ENCODE measurements at regions not wholly inside any gene's neighbourhood (a gene's known extent, or its start where the extent isn't known, plus 50 kb on each side); places are given as distances from the start of the nearest gene placed in this dataset.

DNA sequence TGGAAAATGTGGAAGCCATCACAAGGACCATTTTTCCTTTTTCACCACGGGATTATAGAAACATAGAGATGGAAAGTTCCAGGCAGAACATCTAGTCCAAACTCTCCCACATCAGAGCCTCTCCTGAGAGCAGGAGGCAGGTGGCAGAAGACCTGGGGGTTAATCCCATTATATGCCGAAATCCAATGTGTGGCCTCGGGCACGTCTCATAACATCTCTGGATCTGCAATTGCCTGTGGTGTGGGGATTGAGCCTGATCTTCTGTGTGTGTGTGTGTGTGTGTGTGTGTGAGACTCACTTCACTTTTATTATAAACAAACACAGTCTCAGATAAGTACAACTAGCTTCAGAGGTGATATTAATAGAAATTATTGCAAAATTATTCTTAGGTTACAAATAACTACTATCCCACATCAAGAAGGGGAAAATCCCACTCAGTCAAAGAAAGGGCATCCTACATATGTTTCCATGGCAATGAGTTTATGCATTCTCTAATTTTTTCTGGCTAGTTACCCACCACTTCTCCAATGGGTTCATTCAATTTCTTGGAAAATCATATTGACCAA is 199.1 kb downstream of the FOXL1 start:
- DNase-seq, result no peak

DNA sequence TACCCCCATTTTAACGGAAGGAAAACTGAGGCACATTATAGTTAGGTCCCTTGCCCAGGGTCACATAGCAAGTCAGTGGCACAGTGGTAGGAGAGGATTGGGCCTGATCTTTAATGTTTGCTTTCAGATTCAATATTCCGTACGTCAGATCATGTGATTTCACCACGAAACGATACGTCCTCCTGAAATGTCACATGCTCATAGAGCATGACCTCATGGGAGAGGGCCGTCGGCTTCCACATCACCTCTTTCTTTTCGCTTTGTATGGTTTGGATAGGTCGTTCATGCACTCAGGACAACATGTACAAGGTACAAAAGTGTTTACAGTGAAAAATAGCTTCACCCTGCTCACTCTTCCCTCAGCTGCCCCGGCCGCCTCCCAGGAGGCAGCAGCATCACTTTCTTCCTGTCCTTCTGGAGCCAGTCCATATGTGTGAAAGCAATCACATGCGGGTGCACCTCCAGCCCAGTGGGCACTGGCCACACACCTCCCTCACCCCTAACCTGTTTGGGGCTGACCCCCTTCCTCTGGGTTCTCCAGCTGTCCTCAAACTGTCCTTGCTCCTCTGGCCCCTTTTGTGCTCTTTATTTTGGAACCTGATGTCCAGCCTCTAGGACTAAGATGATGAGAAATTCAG is 199.9 kb downstream of the FOXL1 start:
- no peak for DNase-seq

DNA sequence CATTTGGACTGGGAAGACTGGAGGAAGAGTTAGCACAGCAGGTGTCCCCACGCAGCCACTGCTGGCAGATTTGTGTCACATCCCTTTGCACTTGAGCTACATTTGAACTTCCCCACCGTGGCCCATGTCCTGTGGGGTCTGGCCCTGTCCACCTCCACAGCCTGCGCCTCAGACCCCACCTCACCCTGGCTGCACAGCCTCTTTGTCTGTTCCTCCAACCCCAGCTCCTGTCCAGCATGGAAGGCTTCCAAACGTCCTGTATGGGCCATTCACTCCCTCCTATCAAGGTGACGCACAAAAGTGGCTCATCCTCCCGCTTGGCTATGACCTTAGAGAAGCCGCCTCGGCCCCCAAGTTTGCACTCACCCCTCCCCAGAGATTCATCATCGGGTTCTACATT is 200.6 kb downstream of the FOXL1 start:
- no peak for DNase-seq

DNA sequence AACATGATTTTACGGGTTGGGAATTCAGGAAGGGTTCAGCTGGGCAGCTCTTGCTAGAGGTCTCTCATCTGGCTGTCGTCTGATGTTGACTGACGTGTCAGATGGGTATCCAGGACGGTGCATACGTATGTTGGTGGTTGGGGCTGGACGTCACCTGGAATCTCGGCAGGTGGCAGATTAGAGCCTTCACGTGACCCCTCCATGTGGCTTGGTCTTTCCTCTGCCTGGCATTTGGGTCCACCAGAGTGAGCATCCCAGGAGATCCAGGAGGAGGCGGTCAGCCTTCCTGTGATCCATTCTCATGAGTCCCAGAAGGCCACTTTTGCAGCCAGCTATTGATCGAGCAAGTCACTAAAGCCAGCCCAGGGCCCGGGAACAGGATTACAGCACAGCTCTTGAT is 202.7 kb downstream of the FOXL1 start:
- no peak for DNase-seq

DNA sequence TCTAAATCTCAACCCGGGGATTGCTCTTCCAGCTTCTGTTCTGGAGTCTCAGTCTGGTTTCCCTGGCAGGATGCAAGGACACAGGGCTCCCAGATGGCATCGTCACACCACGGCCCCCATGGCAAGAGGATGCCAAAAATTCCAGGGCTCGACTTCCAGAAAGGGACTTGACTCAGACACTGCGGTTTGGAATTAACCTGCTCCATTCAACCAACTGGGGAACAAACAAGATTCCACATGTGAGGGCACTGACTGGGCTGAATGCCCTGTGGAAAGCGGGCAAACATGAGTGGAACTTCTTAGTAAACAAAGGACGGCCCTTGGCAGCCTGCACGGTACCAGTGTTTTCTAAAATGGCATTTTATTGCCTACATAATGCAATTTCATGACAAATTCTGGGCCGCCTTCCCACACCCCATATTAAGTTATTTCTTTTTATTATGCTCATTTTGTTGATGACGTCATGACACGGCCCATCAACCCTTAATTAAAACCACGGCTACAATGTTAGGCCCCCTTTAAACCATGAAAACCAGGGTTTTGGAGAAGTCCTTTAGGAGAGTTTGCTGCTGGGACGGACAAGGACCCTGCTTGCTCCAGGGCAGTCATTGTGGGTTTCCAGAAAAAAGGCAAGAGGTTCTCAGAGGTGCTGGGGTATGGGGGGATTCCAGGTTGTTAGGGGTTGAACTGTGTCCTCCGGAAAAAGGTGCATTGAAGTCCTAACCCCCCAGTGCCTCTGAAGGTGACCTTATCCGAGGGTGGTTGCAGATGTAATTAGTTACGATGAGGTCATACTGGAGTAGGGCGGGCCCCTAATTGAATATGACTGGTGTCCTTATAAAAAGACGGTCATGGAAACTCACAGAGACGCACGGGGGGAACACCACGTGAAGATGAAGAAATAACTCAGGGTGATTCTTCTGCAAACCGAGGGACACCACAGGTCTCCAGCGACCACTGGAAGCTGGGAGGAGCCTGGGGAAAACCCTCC is 205.6 kb downstream of the FOXL1 start:
- no peak for DNase-seq

DNA sequence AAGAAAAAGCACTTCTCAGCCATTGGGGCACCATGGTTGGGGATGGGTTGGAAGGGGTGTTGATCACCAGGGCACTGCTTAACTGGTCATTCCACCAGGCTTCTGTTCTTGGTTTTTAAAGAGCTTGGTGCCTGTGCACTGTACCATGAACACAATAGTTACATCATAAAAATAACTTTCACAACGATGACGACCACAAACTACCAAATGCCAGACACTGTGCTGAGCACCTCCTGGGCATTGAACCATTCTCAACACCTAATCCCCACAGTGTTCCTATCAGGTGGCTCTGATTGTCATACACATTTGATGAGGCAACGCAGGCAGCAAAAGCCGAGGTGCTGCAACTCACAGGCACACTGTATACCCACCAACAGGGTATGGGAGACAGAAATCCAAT is 208.0 kb downstream of the FOXL1 start:
- DNase-seq, result no peak

DNA sequence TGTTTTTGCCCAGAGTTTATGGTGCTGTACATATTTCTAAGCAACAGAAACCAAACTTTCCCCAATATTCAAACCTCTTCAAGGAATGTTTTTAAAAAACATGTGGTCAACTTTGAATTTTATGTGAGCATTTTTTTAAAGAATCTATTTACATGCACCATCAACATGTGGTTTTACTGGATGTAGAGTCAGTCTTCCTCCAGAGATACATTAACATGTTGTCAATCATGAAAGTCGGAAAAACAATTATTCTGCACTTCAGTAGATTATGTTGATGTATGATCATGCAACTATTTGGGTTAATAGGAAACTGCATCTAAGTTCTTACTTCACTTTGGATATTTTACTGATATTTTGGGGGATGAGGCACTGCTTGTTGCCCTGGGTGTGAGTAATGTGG is 208.6 kb downstream of the FOXL1 start:
- DNase-seq, result no peak

DNA sequence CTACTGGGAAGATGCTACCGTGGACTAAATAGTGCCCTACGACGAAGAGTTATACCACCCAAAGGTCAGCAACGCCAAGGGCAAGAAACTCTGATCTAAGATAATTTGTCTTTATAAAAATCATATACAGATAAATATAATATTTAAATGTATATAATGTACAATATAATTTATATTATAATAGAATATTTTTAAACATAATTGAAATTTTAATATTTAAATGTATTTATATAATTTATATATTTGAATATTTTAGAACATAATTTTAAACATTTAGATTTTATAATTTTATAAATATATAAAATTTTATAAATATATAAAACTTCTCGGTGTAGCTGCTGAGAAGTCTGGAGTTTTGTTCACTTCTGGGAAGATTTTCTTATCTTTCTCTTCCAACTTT is 209.2 kb downstream of the FOXL1 start:
- DNase-seq, result no peak

DNA sequence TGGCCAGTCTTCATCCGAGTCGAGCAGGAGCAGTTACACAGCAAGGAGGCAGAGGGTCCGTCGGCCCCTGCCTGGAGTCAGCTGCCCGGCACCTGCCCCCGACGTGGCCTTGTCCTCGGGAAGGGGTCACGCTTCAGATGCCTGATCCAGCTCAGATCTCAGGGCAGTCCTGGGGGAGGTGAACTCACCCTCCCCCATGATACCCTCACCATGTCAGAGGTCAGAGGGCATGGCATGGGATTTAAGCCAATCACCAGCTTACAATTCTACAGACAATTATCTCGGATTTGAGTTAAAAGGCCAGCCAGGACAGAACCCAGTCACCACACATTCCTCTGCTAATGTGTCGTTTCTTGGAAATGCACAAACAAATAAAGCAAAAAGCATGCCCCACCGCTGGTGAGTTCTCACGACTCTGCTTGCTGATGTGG is 211.3 kb downstream of the FOXL1 start:
- DNase-seq, result no peak

DNA sequence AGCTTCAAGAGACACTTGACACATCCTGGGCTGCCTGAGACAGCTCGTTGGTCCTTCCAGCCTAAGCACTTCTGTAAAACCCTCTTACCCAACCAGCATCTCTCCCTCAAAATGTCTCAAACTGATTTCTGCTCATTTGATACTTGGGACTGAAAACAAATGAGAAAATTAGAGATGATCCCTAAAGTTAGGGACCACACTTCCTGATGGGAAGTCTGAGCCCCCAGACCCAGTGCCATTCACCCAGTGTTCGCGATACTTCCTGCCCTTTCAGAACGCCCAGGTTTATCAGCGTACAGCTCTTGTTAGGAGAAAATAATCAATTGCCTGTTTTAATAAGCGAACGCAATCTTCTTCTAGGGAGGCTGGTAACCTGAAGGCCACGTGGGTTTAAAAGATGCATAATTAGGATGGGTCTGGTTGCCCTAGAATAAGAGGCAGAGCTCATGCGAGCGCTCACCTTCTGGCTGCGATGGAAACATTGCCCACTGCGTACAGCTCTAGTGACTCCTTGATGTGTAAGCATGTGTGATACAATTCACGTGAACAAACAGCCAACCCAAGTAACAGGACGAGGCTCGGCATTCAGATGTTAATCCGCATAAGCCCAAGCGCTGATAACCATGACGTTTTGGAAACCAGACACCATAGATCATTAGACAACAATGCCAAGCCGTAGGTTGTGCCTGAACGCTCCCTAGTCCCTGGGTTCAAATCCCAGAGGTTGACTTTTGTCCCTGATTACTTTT is 213.1 kb downstream of the FOXL1 start:
- DNase-seq, result no peak

DNA sequence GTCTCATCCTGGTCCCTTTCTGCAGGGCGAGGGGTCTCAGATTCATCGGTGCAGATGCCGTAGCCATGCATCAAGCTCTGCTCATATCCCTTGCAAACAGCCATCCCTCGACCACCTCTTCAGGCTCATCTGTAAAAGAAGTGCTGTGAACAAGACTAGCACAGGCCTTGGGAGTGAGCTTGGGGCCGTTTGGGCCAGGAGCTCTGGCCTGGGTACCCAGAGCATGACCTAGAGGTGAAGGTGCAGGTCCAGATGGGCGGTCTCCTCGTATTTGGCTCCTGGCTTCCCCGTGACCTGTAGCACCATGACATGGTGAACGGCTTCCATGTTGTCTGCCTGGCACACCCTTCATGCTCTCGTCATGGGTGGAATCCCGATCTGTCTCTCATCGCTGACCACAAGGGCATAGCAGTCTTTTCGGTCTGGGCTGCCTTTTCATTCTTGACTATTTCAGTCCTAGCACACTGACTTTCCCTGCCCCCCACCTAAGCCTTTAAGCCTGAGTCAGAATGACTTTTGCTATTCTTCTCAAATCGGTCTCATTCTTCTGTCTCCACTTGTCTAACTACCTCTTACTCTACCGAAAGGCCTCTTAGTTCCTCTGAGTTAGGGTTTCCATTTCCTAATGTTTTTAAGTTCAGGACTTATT is 216.0 kb downstream of the FOXL1 start:
- DNase-seq, result no peak

DNA sequence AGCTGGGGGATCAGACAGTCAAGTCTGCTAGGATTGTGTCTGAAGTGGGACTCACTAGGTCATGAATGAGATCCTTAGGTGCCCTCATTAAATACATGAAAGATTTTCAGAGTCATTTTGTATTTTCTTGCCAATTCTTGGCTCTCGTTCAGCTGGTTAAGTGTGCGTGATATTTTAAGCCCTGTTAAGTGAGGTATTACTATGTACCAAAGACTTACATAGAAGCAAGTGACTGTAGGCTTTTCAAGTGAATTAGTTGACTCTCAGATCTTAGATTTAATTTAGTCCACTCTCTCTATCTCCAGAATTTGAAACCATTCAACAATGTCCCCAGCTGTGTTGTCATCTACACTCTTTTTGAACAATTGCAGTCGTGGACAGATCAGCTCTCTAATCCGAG is 219.4 kb downstream of the FOXL1 start:
- no peak for DNase-seq

DNA sequence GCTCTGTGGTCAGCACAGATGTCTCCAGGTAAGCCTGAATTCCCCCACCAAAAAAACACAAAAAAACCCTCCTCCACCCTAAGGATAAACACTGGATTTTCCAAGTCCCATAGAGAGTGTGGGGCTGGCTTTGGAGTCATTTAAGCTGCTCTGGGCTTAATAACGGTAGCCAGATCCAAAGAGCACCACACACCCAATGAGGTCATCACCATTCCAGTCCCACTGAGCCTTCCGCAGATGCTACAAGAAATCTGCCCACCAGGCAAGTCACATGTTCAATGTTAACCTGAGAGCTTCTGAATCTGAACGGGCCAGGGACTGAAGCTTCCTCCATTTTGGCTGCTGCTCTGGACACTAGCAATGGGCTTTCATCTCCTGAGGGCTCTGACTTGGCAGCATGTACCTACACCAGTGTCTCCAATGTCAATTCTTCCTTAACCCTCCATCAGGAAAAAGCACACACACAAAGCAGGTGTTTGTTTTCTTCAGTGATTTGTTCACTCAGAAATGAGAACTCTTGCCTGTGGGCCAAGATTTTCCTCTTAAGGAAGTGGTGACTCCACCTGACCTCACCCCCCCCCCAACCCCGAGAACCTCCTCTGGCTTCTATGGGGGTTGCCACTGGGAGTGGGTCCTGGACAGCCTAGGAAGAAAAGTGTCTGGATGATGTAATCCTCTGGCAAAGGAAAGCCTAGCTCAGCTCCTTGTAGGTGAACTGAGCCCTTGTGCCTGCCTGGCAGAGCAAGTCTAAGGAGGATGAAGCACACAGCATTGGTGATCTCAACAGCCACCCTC is 220.1 kb downstream of the FOXL1 start:
- DNase-seq, result no peak

DNA sequence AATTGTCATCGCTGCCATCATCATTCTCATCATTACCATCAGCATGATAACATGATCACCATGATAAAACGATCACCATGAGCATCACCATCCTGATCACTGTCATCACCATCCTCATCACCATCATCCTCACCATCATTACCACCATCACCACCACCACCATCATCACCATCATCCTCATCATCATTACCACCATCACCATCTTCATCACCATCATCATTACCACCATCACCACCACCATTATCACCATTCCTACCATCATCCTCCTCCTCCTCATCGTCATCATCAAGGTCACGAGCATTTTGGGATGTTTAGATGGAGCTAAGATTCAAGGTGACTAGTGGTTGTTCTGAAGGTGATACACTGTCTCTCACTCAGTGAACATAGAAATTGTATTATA is 221.0 kb downstream of the FOXL1 start:
- DNase-seq, result no peak

DNA sequence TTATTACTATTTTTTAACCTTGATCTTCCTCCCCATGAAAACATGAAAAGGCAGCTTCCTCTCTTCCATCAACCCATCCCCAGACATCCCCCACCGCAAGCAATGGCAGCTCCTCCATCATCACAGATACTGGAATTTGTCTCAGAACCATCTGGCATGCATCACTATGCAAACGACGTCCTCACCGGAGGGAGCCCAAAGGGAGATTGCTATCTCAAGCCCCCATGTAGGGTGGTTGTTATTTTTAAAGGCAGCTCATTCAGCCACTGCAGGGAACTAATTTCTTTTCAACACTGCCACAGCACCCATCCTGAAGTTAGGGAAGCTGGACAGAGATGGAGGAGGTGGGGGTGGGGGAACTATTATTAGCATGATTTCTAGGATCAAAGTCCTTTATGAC is 222.5 kb downstream of the FOXL1 start:
- no peak for DNase-seq

DNA sequence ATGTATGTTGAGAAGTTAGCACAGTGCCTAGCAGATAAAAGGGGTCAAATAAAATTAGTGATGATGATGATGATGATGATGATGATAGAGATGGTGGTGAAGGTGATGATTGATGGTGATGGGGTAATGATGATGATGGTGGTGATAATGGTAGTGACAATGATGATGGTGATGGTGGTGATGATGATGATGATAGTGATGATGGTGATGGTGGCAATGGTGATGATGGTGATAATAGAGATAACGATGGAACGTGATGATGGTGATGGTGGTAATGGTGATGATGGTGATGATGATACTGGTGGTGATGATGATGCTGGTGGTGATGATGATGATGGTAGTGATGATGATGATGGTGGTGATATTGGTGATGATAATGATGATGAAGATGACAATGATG is 223.7 kb downstream of the FOXL1 start:
- no peak for DNase-seq

DNA sequence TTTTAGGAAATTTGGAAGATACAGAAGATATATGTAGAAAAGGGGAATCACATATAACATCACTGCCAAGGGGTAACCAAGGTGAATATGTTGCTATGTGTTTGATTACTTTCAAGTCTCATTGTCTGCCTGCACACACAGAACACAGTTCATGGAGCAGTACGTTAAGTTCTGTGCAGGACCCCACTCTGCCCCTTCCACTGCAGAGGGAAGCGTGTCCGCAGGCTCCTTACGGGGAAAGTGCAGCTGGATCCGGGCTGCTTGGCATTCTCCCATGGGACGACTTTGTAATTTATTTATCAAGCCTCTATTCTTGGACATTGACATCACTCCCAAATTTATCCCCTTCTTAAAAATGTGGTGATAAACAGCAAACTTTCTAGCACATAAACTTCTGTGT is 226.8 kb downstream of the FOXL1 start:
- no peak for DNase-seq

DNA sequence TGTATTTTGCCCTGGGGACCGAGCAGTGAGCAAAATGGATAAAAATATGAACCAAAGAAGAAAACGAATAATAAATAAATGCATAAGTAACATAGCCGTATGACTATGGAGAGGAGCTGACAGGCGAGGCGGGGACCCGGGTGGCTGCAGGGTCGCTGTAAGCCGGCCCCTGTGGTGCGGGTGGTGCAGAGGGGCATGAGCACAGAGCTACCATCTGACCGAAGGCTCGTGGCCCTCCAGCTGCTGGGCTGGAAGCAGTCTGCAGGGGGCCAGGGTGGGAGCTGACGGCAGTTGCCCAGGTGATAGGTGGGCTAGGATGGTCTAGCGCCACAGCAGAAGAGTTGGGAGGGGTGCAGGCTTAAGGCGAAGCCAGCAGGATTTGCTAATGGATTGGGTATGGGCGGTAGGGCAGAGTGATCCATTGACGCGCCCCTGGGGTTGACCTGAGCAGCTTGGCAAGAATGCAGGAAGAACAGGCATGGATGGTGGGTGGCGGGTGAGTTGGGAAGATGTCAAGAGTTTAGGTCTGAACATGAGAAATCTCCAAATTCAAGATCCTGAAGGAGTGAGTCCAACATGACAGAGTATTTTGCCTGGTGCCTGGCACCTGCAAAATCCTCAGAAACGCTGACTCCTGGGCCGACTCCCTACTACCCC is 228.0 kb downstream of the FOXL1 start:
- DNase-seq, result no peak

DNA sequence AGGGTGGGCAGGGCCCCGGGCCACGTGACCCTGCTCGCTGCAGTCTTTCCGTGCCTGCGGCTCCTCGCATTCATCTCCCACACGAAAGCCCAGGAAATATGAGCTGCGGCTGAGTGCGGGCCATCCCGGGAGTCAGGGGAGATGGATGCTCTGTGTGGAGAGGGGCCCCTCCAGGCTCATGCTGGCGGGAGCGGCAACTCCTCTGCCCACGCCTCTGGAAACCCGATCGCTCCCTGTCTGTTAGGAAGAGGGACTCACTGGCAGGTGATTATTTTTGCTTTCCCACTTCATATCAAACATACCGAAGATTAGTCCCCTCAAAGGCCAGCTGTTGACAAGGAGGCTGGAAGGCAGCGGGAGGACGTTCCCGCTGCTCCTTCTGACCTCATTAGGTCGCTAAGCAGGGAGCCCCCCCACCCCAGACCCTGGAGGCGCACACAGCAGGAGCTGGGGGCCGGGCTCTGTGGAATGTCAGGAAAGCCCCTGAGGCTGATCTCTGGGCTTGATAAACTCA is 228.5 kb downstream of the FOXL1 start:
- DNase-seq, result no peak

DNA sequence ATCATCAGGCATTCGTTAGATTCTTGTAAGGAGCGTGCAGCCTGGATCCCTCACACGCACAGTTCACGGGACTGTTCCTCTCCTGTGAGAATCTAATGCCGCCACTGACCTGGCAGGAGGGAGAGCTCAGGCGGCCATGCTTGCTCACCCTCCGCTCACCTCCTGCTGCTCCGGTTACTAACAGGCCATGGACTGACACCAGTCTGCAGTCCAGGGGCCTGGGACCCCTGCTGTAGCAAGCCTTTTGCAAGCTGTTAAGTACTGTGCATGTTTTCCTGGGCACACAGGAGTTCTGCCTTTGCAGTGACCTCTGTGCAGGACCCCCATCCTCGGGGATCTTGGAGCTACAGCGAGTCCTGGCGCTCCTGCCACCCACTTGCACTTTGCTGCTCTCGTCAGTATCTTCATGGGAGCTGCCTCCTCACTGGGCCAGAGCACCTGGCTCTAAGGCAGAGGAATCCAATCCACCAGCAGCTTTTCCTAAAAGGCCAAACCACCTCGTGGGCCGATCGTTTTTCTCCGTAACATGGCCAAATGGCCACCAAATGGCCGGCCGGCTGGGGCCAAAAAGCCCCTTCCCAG is 230.6 kb downstream of the FOXL1 start:
- no peak for DNase-seq

DNA sequence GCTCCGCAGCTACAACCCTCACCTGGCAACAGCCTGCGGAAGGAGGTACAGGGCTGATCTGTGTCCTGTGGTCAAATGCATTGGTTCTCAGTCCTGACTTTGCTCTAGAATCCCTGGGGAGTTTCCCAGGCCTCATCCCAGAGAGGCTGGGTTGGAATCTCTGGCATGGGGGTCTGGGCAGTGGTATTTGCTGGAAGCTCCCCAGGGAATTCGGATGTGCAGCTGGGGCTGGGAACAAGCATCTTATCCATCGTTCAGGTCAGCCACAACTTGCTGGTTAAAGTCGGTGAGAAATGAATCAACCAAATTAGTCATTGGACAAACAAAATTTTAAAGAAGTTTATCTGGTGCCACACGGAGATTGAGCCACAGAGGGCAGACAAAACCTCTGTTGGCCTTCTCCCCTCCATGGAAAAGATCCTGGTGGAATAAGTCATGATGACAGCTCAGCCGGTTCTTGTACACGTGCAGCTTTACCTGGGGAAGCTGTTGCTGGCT is 231.2 kb downstream of the FOXL1 start:
- DNase-seq, result no peak
